ENCODE measurements at regions not wholly inside any gene's neighbourhood (a gene's known extent, or its start where the extent isn't known, plus 50 kb on each side); places are given as distances from the start of the nearest gene placed in this dataset.

GRCh38 chr11:92626624-92627023, 342.8 kb upstream of the MTNR1B start:
- no peak for DNase-seq

- DNase-seq = no peak
Measured at GRCh38 chr11:92627615-92628256, 341.7 kb upstream of the MTNR1B start.

- DNase-seq = no peak
Measured at GRCh38 chr11:92628401-92629292, 340.8 kb upstream of the MTNR1B start.

GRCh38 chr11:92632495-92632894, 337.0 kb upstream of the MTNR1B start:
- no peak for DNase-seq

GRCh38 chr11:92633820-92634219, 335.6 kb upstream of the MTNR1B start:
- DNase-seq = no peak

GRCh38 chr11:92636543-92637188, 332.8 kb upstream of the MTNR1B start:
- DNase-seq = no peak

GRCh38 chr11:92638678-92639077, 330.8 kb upstream of the MTNR1B start:
- DNase-seq = no peak

GRCh38 chr11:92642177-92642931, 327.1 kb upstream of the MTNR1B start:
- no peak for DNase-seq

- DNase-seq = no peak
Measured at GRCh38 chr11:92643827-92644226, 325.6 kb upstream of the MTNR1B start.

GRCh38 chr11:92644595-92645445, 324.6 kb upstream of the MTNR1B start:
- no peak for DNase-seq

- DNase-seq = no peak
Measured at GRCh38 chr11:92651159-92651558, 318.3 kb upstream of the MTNR1B start.

GRCh38 chr11:92653454-92653853, 316.0 kb upstream of the MTNR1B start:
- no peak for DNase-seq

GRCh38 chr11:92656783-92657182, 312.7 kb upstream of the MTNR1B start:
- DNase-seq = no peak

GRCh38 chr11:92657226-92657625, 312.2 kb upstream of the MTNR1B start:
- DNase-seq = no peak

GRCh38 chr11:92658733-92659132, 310.7 kb upstream of the MTNR1B start:
- DNase-seq = no peak

GRCh38 chr11:92659793-92660192, 309.7 kb upstream of the MTNR1B start:
- DNase-seq = no peak

- no peak for DNase-seq
Measured at GRCh38 chr11:92662601-92663360, 306.7 kb upstream of the MTNR1B start.

- no peak for DNase-seq
Measured at GRCh38 chr11:92663539-92663938, 305.9 kb upstream of the MTNR1B start.

- no peak for DNase-seq
Measured at GRCh38 chr11:92667486-92668152, 301.8 kb upstream of the MTNR1B start.

- DNase-seq = no peak
Measured at GRCh38 chr11:92670308-92670890, 299.1 kb upstream of the MTNR1B start.
